ENCODE measurements at regions not wholly inside any gene's neighbourhood (a gene's known extent, or its start where the extent isn't known, plus 50 kb on each side); places are given as distances from the start of the nearest gene placed in this dataset.

GRCh38 chr6:125491860-125492618 is 190.3 kb upstream of the HDDC2 start:
- no peak for TF ChIP-seq CTCF (conservative IDR thresholded peaks at IDR 0.05; ENCODE audit: low read depth, low read length)
- TF ChIP-seq EZH2 (IDR thresholded peaks at IDR 0.05; ENCODE audit: borderline replicate concordance, low read depth, low read length, poor library complexity, severe bottlenecking): no peak
